GM18873 (cell line): ENCODE measurements at regions not wholly inside any gene's neighbourhood (a gene's known extent, or its start where the extent isn't known, plus 50 kb on each side); places are given as distances from the start of the nearest gene placed in this dataset.

Source experiments
- ATAC-seq: cut with Tn5 transposase; IDR thresholded peaks from one replicate; pipeline ENCODE4 v1.9.1; 2021; ENCODE audit warnings: mild to moderate bottlenecking, moderate library complexity, moderate number of reproducible peaks; ENCODE audit not compliant: unreplicated experiment, low FRiP score

DNA sequence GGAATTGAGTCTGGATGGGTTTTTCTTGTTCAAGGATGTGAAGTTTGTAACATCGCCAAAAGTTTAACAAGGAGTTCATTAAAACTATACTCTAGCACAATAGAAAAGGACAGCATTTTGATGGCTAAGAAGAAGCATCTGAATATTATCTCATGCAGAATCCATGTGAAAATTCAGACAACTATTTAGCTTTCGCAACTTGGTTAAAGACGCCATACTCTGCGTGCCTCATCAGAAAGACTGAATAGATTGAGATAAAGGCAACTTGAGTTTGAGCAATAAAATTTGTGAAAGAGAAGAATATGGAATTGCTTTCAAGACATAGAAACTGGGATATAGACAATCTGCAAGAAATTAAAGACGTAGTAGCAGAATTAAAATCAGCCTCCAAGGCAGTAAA, 151.1 kb upstream of the MYOCD start:
- no peak for ATAC-seq

DNA sequence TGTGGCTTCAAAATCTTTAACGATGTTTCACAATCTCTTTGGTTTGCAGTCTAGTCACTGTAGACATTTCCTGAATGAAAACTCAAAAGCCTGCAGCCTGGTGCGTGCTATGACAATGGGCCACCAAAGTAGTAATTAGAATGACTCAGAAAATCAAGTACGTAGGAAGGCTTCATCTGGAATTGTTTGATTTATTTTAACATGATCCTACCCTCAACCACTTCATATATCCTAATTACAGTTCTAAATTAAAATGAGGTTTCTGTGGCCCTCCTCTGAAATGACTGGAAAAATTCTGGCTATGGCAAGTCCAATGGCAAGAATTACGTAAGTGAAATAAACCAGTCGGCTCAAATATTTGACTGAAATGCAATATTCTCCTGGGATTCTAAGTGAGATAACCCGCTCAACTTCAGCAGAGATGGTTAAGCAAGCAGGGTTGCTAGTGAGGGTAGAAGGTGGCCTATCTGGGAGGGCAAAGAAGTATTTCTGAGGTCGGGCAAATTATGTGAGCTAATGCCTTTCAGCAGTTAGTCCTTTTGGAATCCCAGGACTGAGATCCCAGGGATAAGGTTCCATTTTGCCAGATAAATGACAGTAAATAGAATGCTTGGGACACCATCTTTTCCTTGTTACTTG, 145.6 kb upstream of the MYOCD start:
- ATAC-seq: no peak

DNA sequence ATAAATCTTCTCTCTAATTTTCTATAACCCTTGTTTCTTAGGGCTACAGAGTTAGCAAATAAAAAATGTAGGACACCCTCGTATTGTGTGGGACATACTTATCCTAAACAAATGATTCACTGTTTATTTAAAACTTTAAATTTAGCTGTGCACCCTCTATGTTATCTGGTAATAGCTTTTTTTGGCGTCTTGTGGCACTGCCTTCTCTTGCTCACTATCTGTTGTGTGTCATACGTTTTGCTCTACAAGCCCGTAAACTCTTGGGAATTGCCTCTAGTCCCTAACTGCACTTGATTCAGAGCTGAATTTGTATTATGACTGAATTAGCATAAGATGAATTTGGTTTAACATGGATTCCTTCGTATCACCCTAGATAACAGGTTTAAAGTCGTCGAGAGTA, 144.3 kb upstream of the MYOCD start:
- ATAC-seq: no peak

GRCh38 chr17:12522336-12522735, 143.4 kb upstream of the MYOCD start:
- ATAC-seq: no peak

DNA sequence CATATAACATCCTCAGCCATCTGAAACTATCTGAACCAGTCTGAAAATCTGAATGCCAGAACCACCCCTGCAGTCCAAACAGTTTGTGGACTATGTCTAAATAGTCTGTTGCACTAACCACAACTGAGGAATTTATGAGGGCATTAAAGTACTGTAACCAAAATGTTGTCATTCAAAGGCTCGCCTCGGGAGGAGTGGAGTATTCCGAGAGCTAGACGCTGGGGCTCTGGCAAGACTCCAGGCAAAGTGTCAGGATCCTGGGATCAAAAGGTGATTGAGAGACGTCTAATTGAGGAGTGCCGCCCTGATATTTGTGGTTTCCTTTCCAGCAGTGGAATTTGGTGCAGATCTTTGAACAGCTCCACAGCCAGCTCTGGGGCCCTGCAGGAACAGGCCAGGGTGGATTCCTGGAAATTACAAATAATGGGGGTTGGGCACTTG, 142.9 kb upstream of the MYOCD start:
- ATAC-seq: no peak

GRCh38 chr17:12523244-12523643, 142.4 kb upstream of the MYOCD start:
- ATAC-seq: no peak

DNA sequence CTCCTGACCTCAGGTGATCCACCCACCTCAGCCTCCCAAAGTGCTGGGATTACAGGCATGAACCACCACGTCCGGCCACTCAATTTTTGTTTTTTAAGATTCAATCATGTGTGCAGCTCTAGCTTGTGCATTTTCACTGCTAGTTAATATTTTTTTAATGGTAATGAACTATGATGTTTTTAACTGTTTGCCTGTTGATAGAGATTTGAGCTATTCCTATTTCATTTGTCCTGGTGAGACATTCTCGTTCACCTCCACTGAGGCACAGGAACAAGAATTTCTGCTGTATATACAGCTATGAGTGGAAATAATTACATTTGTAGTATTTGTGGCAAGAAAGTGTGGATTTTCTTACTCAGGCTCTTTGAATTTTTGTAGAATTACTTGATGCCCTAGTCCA, 137.7 kb upstream of the MYOCD start:
- ATAC-seq: no peak

DNA sequence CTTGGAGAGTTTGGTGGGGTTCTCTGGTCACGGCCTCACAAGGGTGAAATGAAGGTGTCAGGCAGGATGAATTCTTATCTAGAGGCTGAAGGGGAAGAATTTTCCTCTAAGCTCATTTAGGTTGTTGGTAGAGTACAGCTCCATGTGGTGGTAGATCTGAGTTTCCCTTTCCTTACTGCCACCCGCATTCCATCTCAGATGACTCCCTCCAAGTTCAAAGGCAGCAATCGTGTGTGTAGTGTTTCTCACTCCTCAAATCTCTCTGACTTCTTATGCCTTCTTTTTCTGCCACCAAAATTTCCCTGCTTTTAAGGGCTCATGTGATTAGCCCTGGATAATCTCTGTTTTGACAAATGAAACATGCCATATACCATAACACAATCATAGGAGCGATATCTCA, 135.5 kb upstream of the MYOCD start:
- no peak for ATAC-seq

GRCh38 chr17:12536021-12536420, 129.7 kb upstream of the MYOCD start:
- no peak for ATAC-seq

DNA sequence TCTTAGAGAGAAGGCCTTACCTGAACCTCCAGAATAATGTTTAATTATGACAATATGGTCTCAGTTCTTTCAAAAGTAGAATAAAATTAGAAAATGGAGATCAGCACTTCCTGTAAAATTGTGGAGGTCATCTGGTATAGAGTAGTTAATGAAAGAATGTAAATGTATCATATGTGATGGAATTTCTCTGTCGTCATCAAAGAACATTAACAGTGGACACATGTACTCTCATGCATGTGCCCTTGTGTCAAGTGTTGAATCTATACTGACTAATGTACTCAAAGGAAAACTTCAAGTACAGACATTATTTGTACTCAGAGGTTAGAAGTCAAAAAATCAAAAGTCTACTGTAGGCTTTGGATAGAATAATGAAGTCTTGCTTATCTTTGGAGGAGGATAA, 129.2 kb upstream of the MYOCD start:
- no peak for ATAC-seq

DNA sequence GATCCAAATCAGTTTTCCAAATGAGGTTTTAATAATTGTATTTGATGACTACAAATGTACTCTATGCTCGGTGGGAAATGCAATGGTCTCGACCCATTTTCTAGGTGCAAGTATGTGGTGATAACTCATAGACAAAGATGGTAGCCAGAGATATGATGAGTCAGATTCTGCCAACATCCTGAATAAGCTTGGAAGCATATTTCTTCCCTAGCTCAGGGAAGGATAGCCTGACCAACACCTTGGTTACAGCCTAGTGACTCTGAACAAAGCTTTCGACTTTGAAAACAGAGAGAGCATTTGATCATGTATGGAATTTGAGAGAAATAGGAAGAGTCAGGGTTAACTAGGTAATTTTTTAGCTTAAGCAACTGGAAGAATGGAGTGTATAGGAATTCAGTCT, 128.3 kb upstream of the MYOCD start:
- ATAC-seq: no peak

GRCh38 chr17:12538003-12538402, 127.7 kb upstream of the MYOCD start:
- no peak for ATAC-seq

- no peak for ATAC-seq
These were observed 119.7 kb upstream of the MYOCD start for GRCh38 chr17:12545877-12546513.

DNA sequence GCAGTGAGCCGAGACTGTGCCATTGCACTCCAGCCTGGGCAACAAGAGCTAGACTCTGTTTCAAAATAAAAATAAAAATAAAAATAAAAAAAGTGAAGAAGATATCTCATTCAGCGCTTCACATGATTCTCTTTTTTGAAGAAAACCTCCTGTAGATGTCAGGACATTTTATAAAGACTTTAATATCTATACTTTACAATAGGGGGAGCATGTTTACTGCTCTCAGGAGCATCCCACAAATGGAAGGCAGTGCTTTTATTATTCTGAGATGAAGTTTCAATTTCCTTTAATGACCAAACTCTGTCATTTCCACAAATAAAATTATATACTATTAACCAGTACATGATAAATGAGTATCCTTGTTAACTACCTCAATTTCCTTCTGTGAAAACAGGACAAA, 118.7 kb upstream of the MYOCD start:
- ATAC-seq: no peak

DNA sequence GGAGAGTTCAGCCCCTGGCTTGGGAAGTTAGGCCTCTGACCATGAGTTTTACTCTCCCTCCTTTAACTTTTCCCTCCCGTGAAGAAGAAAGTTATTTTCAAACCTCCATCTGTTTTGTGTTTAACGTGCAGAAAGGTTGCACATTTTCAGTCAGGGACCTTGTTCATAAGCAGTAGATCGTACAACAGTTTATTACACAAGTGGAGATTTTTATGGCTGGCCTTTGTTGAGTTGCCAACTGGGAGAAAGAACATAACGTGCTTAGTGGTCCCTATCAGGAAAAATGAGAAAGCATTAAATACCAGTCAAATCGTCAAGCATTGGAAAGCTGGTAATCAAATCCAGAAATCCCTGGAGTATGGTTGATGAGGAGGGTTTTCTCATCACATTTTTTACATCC, 117.9 kb upstream of the MYOCD start:
- no peak for ATAC-seq

GRCh38 chr17:12548558-12548957, 117.1 kb upstream of the MYOCD start:
- ATAC-seq: no peak

DNA sequence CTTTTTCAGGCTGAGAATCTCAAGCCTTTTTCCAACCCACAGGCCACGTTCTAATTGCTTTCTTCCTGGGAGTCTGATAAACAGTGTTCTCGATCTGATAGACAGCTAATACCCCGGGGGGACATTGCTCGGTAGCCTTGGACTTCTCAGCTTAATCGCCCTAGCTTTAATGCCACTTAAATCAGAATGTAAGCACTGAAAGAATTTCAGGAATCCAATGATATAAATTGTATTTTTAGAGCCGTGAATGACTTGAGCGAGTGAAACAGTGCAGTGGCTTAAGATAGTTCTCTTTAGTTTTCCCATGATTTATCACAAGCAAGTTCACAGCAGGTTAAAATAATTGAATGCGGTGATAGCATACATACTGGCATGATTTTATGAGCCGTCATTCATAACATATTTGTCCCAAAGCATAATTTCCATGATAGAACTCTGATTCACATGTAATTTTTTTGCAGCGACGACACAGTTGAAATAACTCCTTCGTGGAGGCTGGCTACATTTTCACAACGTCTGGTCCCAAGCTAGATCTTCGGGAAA, 116.1 kb upstream of the MYOCD start:
- ATAC-seq: no peak

DNA sequence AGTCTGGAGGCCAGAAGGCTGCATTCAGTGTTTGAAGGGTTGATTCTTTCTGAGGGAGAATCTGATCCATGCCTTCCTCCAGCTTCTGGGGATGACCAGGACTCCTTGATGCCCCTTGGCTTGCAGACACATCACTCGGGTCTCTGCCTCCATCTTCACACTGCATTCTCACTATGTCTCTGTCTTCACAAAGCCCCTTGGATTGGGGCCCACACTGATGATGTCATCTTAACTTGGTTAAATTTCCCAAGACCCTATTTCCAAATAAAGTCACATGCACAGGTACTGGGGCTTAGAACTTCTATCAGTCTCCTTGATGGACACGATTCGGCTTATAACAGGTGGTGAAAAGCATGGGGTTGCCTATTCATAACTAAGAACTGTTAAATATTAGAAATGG, 112.1 kb upstream of the MYOCD start:
- no peak for ATAC-seq

- ATAC-seq: no peak
These were observed 111.4 kb upstream of the MYOCD start for GRCh38 chr17:12554251-12554650.

- no peak for ATAC-seq
These were observed 99.4 kb upstream of the MYOCD start for GRCh38 chr17:12566291-12566690.

DNA sequence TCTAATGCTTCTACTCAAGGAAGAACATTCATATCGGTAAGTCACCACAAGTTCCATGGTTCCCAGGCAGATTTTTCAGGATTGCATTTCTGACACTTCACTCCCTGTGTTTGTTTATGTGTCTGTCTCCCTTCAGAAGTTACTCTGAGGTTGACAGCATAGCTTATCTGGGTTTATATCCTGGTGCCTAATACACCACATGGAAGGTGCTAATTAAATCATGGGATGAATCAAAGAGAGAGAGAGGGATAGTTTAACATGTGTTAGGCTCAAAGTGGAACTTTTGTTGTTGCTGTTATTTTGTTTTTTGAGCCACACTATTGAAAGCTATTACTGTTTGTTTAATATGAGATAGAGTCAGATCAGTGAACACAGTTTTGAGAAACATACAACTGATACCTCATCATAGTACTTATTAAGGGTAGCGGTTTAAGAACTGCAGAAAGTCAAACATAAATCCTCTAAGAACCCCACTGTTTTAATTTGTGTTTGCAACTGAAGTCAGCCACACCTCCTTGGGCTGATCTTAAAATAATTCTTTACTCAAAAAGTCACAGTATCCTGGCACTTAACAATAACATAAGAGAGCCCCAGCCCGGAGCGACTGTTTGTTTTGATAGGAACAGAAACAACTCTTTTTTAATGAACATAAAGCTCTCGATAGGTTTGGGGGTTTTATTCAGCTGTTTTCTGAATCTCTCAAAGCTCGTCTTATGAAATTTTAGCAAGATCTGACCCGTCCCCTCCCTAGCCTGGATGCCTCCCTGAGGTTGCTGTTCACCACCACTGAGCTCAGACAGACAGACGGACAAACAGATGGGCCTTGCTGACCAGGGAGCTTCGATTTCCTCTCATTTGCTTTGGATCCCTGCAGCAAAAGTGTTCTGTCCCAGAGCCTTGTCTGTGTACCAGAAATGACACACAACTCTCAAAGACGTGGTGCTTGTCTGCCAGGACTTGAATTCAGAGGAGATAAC, 98.3 kb upstream of the MYOCD start:
- ATAC-seq: no peak
